Left ventricle myocardium inferior (tissue), 1 donor: ENCODE measurements at regions not wholly inside any gene's neighbourhood (a gene's known extent, or its start where the extent isn't known, plus 50 kb on each side); places are given as distances from the start of the nearest gene placed in this dataset.

ENCODE experiments used
- DNase-seq: peaks from one replicate; pipeline ENCODE4 v3.0.0-alpha.2; 2020
- H3K27ac ChIP-seq: fragments of 200-600 bp; replicated peaks from 2 replicates; pipeline ENCODE4 v1.8.0; 2021
- H3K27me3 ChIP-seq: fragments of 200-600 bp; 2 replicates; pipeline ENCODE4 v1.8.0; 2021; ENCODE audit warnings: low read depth
- H3K36me3 ChIP-seq: fragments of 200-600 bp; 2 replicates; pipeline ENCODE4 v1.8.0; 2021
- H3K4me1 ChIP-seq: fragments of 200-600 bp; 2 replicates; pipeline ENCODE4 v1.8.0; 2021
- H3K4me3 ChIP-seq: fragments of 200-600 bp; 2 replicates; pipeline ENCODE4 v1.8.0; 2021; ENCODE audit warnings: mild to moderate bottlenecking, moderate library complexity
- H3K9me3 ChIP-seq: fragments of 200-600 bp; replicated peaks from 2 replicates; pipeline ENCODE4 v1.8.0; 2021
- CTCF ChIP-seq: fragments of 200-600 bp; IDR thresholded peaks from 2 replicates; pipeline ENCODE4 v1.8.0; 2021; ENCODE audit warnings: antibody characterized with exemption, mild to moderate bottlenecking, borderline replicate concordance
- intact Hi-C: fragments of 100-400 bp; cut with micrococcal nuclease; formaldehyde crosslinking; loops from one replicate; pipeline ENCODE4 v1.11.0; 2022
- donor health status: DM: no; HTN: yes; CAD: no; lungs with severe emphysema.

- Histone ChIP-seq H3K4me1 (peaks cover 14% of the 10 kb centered on the region), H3K4me3 (no peak overlapping the region), H3K27ac (no peak overlapping the region)
Measured at GRCh38 chr7:79507131-79507530, 53.7 kb upstream of the MAGI2 start.

GRCh38 chr7:79506481-79506880 is 53.0 kb upstream of the MAGI2 start:
- H3K9me3 ChIP-seq: no peaks in the 10 kb centered on the region
- no peaks in the 10 kb centered on the region for H3K36me3 ChIP-seq
- intact Hi-C loops: no loop called here

More at GRCh38 chr7:79507131-79507530, 53.7 kb upstream of the MAGI2 start:
- no peaks in the 10 kb centered on the region for H3K27me3 ChIP-seq
- no peaks in the 10 kb centered on the region for H3K36me3 ChIP-seq
- TF ChIP-seq CTCF: no peak
- no peaks in the 10 kb centered on the region for H3K9me3 ChIP-seq
- intact Hi-C loops: no loop called here
- DNase-seq: no peak

GRCh38 chr7:79504607-79505389 is 51.3 kb upstream of the MAGI2 start:
- no peaks in the 10 kb centered on the region for H3K9me3 ChIP-seq
- no peak for TF ChIP-seq CTCF
- no peak for DNase-seq
- peaks cover 14% of the 10 kb centered on the region for H3K4me1 ChIP-seq
- H3K27ac ChIP-seq: no peak overlapping the region
- no peaks in the 10 kb centered on the region for H3K36me3 ChIP-seq
- H3K4me3 ChIP-seq: no peak overlapping the region
- H3K27me3 ChIP-seq: no peaks in the 10 kb centered on the region
- intact Hi-C loops: no loop called here

More at GRCh38 chr7:79506481-79506880, 53.0 kb upstream of the MAGI2 start:
- no peak overlapping the region for H3K4me3 ChIP-seq
- H3K27me3 ChIP-seq: no peaks in the 10 kb centered on the region
- DNase-seq: no peak
- peaks cover 14% of the 10 kb centered on the region for H3K4me1 ChIP-seq
- H3K27ac ChIP-seq: no peak overlapping the region
- no peak for TF ChIP-seq CTCF
